ENCODE measurements at regions not wholly inside any gene's neighbourhood (a gene's known extent, or its start where the extent isn't known, plus 50 kb on each side); places are given as distances from the start of the nearest gene placed in this dataset.

- H3K27ac ChIP-seq: no peak overlapping the region
- peaks cover 12% of the 10 kb centered on the region for H3K4me1 ChIP-seq
- DNase-seq (ENCODE audit: low spot score in 2 of 2): no peak
- H3K4me3 ChIP-seq: no peak overlapping the region
- WGBS: 48% methylated on average over 5 of the region's 5 CpGs
- H3K9me3 ChIP-seq: no peaks in the 10 kb centered on the region
- no peak for TF ChIP-seq POLR2A (IDR thresholded peaks at IDR 0.05)
- no peak for TF ChIP-seq CTCF (IDR thresholded peaks at IDR 0.05)
- TF ChIP-seq EP300 (IDR thresholded peaks at IDR 0.05): no peak
- TF ChIP-seq POLR2AphosphoS5 (IDR thresholded peaks at IDR 0.05): no peak
- H3K27me3 ChIP-seq: no peaks in the 10 kb centered on the region
- H3K36me3 ChIP-seq: no peaks in the 10 kb centered on the region
Observed at GRCh38 chr21:15964236-15964855, 234.6 kb downstream of the USP25 start.

GRCh38 chr21:15966231-15966630 lies 236.4 kb downstream of the USP25 start:
- Histone ChIP-seq H3K27ac (no peak overlapping the region), H3K9me3 (no peaks in the 10 kb centered on the region), H3K27me3 (no peaks in the 10 kb centered on the region), H3K4me1 (peaks cover 12% of the 10 kb centered on the region), H3K4me3 (no peak overlapping the region), H3K36me3 (no peaks in the 10 kb centered on the region)
- WGBS: 86% methylated on average over 2 of the region's 2 CpGs
- no peak for DNase-seq (ENCODE audit: low spot score in 2 of 2)
- no peak for TF ChIP-seq POLR2AphosphoS5 (IDR thresholded peaks at IDR 0.05)
- TF ChIP-seq CTCF (IDR thresholded peaks at IDR 0.05): no peak
- no peak for TF ChIP-seq EP300 (IDR thresholded peaks at IDR 0.05)
- no peak for TF ChIP-seq POLR2A (IDR thresholded peaks at IDR 0.05)

DNA sequence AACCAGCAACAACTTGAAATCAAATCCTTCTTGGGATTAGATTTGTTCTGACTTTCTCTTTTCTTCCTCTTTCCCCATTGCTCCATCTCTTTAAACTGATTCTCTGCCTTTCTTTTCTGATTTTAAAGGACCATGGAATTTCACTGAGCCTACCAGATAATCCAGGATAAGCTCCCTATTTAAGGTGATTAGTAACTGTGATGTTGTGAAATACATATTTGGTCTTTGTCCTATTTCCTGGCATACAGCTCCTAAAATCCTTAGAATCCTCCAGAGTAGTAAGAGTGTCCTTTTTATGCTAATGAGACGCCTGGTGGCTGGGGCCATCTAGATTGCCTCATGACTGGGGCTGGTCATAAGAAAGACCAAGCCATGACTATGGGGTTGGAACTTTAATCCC lies 236.9 kb downstream of the USP25 start:
- TF ChIP-seq POLR2A (IDR thresholded peaks at IDR 0.05) (no peak), EP300 (IDR thresholded peaks at IDR 0.05) (no peak), CTCF (IDR thresholded peaks at IDR 0.05) (no peak), POLR2AphosphoS5 (IDR thresholded peaks at IDR 0.05) (no peak)
- H3K36me3 ChIP-seq: no peaks in the 10 kb centered on the region
- H3K27ac ChIP-seq: no peak overlapping the region
- H3K27me3 ChIP-seq: no peaks in the 10 kb centered on the region
- WGBS: 100% methylated on average over 1 of the region's 1 CpG
- DNase-seq (ENCODE audit: low spot score in 2 of 2): no peak
- H3K9me3 ChIP-seq: no peaks in the 10 kb centered on the region
- peaks cover 12% of the 10 kb centered on the region for H3K4me1 ChIP-seq
- no peak overlapping the region for H3K4me3 ChIP-seq

DNA sequence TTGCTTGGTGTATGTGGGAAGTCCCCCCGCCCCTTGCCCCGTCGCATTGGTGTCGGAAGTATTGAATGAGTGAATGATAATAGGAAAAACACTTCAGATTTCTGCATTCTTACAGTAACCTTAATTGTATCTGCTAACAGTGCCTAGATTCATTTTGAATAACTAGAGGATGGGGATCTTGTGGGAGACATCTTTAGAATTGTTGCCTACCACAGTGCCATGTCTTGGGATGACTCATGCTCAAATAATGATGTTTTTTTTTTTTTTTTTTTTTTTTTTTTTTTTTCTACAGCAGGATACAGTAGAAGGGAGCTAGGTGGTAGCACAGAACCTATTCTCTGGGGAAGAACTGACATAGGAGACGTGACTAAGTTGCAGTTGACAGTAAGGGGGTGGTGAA lies 237.9 kb downstream of the USP25 start:
- peaks cover 12% of the 10 kb centered on the region for H3K4me1 ChIP-seq
- 95% methylated on average over 5 of the region's 5 CpGs for WGBS
- H3K9me3 ChIP-seq: no peaks in the 10 kb centered on the region
- no peak overlapping the region for H3K27ac ChIP-seq
- H3K27me3 ChIP-seq: no peaks in the 10 kb centered on the region
- no peak for DNase-seq (ENCODE audit: low spot score in 2 of 2)
- H3K4me3 ChIP-seq: no peak overlapping the region
- no peaks in the 10 kb centered on the region for H3K36me3 ChIP-seq
- TF ChIP-seq POLR2AphosphoS5 (IDR thresholded peaks at IDR 0.05): no peak
- TF ChIP-seq POLR2A (IDR thresholded peaks at IDR 0.05): no peak
- no peak for TF ChIP-seq CTCF (IDR thresholded peaks at IDR 0.05)
- no peak for TF ChIP-seq EP300 (IDR thresholded peaks at IDR 0.05)

DNA sequence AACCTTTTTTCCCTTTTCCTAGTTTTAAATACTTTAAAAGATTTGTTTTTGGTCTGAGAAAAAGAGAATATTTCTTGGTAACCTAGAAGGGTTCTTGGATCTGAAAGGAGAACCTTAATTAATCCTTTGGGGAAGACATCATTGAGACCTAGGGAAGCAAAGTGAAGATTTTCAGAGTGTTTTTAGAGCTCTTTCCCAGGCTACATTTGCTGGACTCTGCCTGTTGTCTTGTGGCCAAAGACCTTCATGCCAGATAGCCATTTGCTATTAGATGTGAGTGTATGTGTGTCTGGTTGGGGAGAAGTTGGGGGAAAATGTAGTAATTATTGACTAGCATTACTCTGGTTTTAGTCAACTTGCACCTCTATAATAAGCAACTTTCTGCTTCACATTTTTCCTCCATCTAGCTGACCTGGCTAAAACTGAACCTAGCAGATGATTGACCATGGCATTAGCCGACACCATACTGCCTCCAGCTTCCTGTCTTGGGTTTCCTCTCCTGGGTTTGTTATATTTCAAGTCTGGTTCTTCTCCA lies 239.1 kb downstream of the USP25 start:
- Histone ChIP-seq H3K27ac (no peak overlapping the region), H3K9me3 (no peaks in the 10 kb centered on the region), H3K4me1 (peaks cover 12% of the 10 kb centered on the region), H3K27me3 (no peaks in the 10 kb centered on the region), H3K4me3 (no peak overlapping the region), H3K36me3 (no peaks in the 10 kb centered on the region)
- no peak for DNase-seq (ENCODE audit: low spot score in 2 of 2)
- WGBS: 92% methylated on average over 1 of the region's 1 CpG
- TF ChIP-seq CTCF (IDR thresholded peaks at IDR 0.05) (no peak), POLR2A (IDR thresholded peaks at IDR 0.05) (no peak), POLR2AphosphoS5 (IDR thresholded peaks at IDR 0.05) (no peak), EP300 (IDR thresholded peaks at IDR 0.05) (no peak)

All from suprapubic skin (tissue), 4 donors.